ENCODE measurements at regions not wholly inside any gene's neighbourhood (a gene's known extent, or its start where the extent isn't known, plus 50 kb on each side); places are given as distances from the start of the nearest gene placed in this dataset.

DNA sequence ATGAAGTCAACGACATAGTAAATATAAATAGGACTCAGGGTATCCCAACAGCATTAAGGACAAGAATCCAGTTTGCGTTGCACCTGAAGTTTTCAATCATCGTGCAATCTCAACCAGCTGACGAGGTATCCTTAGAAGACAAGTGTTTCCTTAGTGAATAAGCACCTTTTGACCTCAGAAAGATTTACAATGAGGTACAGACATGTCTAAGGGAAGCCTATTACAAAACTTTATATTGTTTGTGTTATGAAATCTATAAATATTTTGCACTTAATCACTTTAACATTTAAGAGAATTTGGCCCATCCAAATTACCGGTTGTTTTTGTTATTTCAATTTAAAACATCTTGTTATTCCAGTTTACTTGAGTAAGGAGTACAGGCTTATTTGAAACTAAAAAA lies 64.9 kb upstream of the PRICKLE2 start:
- intact Hi-C loops (cut with DNase I; ENCODE audit: low total_unique reads): no loop called here
- WGBS, 5 donors: 58 to 65% (median 60%) methylated on average over 5 of the region's 5 CpGs
- no peak for DNase-seq
- H3K36me3 ChIP-seq: no peaks in the 10 kb centered on the region
- H3K27ac ChIP-seq: no peak overlapping the region
- no peak overlapping the region for H3K4me3 ChIP-seq
- TF ChIP-seq CTCF (IDR thresholded peaks at IDR 0.05 in 8 of 11, conservative IDR thresholded peaks at IDR 0.05 in 3 of 11) (no peak), POLR2A (IDR thresholded peaks at IDR 0.05) (no peak)
- H3K9me3 ChIP-seq: no peaks in the 10 kb centered on the region
- no peaks in the 10 kb centered on the region for H3K27me3 ChIP-seq (replicated peaks in 1 of 7)
- H3K4me1 ChIP-seq: no peaks in the 10 kb centered on the region

DNA sequence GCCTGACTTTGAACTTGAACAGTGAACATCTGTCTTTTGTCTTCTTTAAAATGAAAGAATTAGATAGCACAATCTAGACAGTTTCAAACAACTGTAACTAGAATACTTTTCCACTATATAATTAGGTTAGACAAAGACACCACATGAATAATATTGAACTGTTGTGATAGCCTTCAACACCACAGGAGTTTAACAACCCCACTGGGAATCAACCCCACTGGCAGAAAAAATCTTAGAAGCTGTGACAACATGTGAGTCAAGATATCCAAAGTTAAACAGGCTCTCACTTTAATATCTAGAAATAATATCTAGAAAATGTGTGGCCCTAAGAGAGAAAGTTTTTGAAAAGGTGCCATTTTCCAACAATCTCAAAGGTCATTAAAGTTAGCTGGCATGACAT lies 64.4 kb upstream of the PRICKLE2 start:
- TF ChIP-seq POLR2AphosphoS5 (IDR thresholded peaks at IDR 0.05) (no peak), POLR2A (IDR thresholded peaks at IDR 0.05) (no peak), CTCF (IDR thresholded peaks at IDR 0.05 in 8 of 11, conservative IDR thresholded peaks at IDR 0.05 in 3 of 11) (no peak)
- intact Hi-C loops (cut with DNase I; ENCODE audit: low total_unique reads): no loop called here
- Histone ChIP-seq H3K4me3 (no peak overlapping the region), H3K27me3 (replicated peaks in 1 of 7) (no peaks in the 10 kb centered on the region), H3K9me3 (no peaks in the 10 kb centered on the region), H3K27ac (no peak overlapping the region), H3K36me3 (no peaks in the 10 kb centered on the region), H3K4me1 (no peaks in the 10 kb centered on the region)
- no peak for DNase-seq

GRCh38 chr3:64278625-64279024 lies 53.4 kb upstream of the PRICKLE2 start:
- no peak overlapping the region for H3K27ac ChIP-seq
- no peaks in the 10 kb centered on the region for H3K27me3 ChIP-seq (replicated peaks in 1 of 7)
- 87 to 93% (median 89%) methylated on average over 5 of the region's 5 CpGs for WGBS, 5 donors
- H3K9me3 ChIP-seq: no peaks in the 10 kb centered on the region
- H3K36me3 ChIP-seq: no peaks in the 10 kb centered on the region
- intact Hi-C loops (cut with DNase I; ENCODE audit: low total_unique reads): no loop called here
- no peak for TF ChIP-seq CTCF (IDR thresholded peaks at IDR 0.05 in 8 of 11, conservative IDR thresholded peaks at IDR 0.05 in 3 of 11)
- no peak for TF ChIP-seq POLR2A (IDR thresholded peaks at IDR 0.05)
- TF ChIP-seq POLR2AphosphoS5 (IDR thresholded peaks at IDR 0.05): no peak
- no peak overlapping the region for H3K4me3 ChIP-seq
- no peak for DNase-seq
- no peaks in the 10 kb centered on the region for H3K4me1 ChIP-seq

GRCh38 chr3:64276131-64276530 lies 50.9 kb upstream of the PRICKLE2 start:
- DNase-seq: no peak
- Histone ChIP-seq H3K9me3 (no peaks in the 10 kb centered on the region), H3K36me3 (no peaks in the 10 kb centered on the region), H3K4me3 (no peak overlapping the region), H3K4me1 (no peaks in the 10 kb centered on the region), H3K27me3 (replicated peaks in 1 of 7) (no peaks in the 10 kb centered on the region), H3K27ac (no peak overlapping the region)
- TF ChIP-seq CTCF (IDR thresholded peaks at IDR 0.05 in 8 of 11, conservative IDR thresholded peaks at IDR 0.05 in 3 of 11): no peak
- TF ChIP-seq POLR2A (IDR thresholded peaks at IDR 0.05): no peak
- no peak for TF ChIP-seq POLR2AphosphoS5 (IDR thresholded peaks at IDR 0.05)
- intact Hi-C loops (cut with DNase I; ENCODE audit: low total_unique reads): no loop called here
- 46 to 65% (median 58%) methylated on average over 3 of the region's 3 CpGs for WGBS, 5 donors

All from spleen (tissue), 11 donors.